Activated CD4-positive, alpha-beta T cell treated with anti-CD3 and anti-CD28 coated beads, Interleukin-2, amount 50 U/mL, for 48 hours (primary cell): ENCODE measurements at regions not wholly inside any gene's neighbourhood (a gene's known extent, or its start where the extent isn't known, plus 50 kb on each side); places are given as distances from the start of the nearest gene placed in this dataset.

Experiments
- DNase-seq, 2 experiments: peaks; one replicate each; pipeline ENCODE4 v3.0.0-alpha.2; 2020

DNA sequence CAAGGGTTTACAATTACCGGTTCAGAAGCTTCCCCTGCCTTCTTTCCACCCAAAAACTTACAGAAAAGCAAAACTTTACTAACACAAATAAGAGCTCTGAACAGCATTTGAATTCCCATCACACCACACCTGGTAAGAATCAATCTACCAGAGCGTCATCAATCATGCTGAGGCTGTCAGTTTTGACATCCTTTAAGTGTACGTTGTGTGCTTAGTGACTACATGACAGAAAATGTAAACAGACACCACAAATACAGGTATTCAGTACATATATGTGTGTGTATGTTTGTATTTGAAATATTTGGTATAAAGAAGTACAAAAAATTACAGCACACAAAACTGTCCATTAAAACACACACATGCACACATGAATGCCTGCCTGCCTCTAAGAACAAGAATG lies 523.5 kb downstream of the TMEM182 start:
- no peak for DNase-seq

DNA sequence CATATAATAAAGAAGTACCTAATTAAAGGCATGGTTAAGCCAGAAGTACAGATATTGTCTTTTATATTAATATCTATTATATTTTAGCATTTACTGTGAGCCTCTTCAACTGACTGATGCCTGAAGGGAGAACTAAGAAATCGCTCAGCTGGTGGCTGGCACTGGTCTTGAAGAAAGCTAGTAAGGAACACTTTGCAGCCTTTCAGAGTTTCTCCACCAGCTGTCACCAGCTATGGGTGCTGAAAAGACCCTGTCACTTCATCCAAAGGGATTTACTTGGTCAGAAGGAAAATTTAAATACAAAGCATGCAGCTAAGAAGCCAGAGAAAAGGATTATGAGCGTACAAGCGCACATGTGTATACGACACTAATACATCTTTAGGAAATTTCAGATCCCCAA lies 525.9 kb downstream of the TMEM182 start:
- DNase-seq: no peak

DNA sequence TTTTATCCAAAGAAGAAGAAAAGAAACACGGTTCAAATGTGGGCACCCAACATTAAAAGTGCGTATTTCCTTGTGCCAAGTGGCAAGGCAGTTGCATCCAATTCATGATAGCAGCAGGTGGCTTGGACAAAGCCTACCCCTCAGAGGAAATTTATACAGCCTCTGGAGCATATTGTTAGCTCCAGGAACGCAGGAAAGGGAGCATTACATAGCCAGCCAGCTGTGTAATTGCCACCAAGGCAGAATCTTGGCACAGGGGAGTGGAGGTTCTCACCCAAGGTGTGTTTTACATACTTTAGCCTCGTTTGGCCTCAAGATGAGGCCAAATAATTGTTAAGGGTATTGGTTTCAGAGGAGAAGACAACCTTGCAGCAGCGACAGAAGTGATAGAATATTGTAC lies 526.9 kb downstream of the TMEM182 start:
- DNase-seq: no peak

DNA sequence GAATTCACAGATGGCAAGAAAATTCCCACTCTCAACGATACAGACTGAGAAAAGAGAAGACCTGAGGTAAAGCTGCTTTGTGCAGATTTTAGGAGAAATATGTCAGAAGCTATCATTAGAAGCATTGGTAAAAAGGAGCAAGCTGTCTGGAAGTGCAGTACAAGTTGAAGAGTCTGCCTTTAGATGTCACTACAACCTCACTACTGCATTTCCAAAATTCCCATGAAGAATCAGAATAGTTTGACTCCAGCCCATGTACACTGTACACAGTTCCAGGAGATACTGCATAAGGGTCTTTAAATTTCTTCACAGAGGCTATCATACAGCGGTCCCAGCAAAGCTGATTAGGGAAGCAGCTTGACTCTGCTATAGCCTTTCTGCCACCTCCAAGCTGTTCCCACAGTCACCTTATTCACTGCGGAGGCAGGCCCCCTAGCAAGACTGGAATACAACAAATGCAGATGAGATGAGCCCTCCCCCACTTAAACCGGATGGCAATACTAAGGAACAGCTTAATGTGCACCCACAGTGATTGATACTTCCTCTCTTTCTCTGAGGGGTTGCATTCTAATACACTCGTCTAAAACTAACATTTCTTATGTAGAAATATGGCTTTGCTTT lies 527.4 kb downstream of the TMEM182 start:
- DNase-seq: no peak

DNA sequence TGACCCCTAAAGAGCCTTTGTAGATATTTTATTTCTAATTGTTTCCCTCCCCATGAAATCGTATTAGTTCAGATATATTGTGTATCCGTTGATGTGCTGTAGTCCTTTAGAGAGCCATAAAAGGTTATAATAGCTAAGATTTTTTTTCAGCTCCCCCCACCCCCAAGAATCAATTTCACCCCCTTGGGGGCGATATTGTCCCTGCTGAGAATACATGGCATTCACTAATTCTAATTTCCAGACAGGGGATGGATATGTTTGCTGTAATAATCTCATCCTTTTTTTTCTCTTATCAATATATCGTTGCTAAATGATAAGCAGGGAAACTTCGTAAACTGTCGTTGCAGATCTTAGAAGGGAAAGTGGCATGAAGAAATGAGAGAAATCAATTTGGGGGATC lies 530.7 kb downstream of the TMEM182 start:
- no peak for DNase-seq

DNA sequence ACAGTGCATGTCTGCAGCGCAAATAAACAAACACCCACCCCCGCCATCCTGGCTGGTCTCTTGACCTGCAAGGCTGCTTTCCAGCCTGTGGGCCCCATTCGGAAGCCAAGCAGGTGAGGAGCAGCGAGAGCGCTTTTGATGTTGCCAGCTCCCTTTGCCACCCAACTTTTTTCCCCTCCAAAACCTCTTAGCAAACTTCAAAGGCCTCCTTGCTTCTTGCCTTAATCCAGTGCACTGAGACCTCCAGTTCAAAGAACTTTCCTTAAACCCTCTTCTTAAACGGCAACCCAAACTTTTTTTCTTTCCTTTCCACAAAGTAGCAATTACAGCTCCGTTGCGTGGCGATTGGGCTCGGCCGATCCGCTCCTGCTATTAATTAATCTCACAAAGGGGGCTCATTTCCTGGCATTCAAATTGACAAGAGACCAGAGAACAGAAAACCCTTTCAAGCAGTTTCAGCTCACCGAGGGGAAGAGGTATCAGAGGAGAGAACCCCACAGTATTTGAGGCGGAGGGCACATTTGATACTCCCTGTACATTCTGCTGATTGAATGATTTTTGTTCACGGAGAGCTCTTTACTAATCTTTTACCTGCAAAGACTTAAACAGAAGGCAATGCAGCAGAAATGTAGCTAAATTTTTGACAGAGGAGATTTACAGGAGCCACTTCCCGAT lies 531.4 kb downstream of the TMEM182 start:
- DNase-seq: no peak

DNA sequence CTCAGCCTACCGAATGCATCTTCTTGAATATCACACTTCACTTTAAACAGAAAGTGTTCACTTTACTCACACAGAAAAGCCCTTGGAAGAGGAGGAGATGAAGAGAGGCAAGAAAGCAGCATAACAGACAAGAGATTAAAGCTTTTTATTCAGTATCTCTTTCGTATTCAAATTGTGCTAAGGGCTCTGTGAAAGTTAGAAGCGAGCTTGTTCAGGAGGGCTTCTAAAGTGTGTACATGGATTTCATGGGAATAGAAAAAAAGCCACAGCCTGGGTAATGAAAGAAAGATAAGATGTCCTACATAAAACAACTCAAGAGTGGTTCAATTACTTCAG lies 531.9 kb downstream of the TMEM182 start:
- DNase-seq: no peak

DNA sequence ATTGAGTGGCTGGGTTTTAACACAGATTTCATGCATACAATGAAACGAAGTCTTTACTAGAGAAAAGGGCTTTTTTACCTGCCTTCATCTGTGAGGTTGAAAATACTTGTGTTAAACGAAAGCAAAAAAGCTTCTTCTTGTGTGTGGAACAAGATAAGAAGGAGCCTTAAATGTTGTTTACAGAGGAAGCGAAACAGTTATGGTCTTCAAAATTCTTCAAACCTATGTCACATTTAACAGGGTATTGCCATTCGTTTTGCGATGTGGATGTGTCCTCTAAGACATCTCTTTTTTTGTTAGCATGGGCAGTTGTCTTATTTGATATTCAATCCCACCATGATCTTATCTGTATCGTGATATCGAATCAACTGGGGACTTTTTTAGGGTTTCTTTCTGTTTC lies 532.6 kb downstream of the TMEM182 start:
- no peak for DNase-seq

DNA sequence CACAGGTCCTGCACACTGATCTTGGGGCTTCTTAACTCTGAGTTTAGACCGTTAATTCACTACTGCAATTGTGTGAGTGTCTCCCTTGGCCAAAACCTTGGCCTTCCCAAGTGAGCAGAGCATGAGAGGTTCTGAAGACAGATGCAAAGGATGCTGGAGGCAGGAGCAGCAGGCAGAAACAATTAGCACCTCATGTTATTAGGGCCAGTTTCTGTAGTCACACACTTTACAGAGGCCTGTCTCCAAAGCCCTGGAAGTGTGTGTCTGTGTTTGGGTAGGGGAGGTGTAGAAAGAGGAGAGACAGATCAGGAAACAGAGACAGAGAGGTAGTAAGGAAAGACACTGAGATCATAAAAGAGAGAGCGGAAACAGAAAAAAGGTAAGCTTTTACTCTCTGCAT lies 533.8 kb downstream of the TMEM182 start:
- DNase-seq: no peak

DNA sequence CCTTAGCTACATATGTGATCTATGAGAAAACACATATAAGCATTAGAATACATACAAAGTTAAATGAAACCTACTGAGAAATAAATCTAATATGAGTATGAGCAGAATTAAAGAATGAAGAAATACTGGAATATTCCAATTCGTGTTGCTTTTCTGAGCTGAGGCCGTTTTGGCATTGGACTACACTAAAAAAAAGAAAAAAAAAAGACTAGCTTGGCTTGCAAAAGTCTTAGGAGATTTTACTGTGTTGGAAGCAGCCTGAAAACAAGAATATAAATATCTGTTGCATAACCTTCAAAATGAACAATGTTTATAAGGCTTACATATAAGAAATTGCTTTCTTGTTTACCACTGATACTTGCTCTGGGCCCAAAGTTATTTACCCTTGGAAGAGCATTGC lies 562.8 kb downstream of the TMEM182 start:
- DNase-seq: no peak

DNA sequence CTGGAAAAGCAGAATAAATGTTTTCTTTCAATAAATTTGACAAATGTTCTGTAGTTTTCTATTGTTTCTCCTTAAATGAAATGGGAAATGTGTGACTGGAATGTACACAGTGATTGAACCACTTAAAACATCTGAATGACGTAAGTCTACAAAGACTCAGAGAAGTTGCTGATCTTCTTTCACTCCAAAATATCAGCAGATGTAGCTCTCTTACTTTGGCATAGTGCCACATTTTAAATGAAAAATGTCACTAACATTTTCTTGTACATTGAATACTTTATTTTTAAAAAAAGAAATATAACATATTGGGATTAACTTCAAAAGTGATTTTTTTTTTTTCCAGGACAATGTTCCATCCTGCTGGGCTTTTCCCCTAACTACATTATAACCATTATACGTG lies 565.6 kb downstream of the TMEM182 start:
- DNase-seq: no peak

DNA sequence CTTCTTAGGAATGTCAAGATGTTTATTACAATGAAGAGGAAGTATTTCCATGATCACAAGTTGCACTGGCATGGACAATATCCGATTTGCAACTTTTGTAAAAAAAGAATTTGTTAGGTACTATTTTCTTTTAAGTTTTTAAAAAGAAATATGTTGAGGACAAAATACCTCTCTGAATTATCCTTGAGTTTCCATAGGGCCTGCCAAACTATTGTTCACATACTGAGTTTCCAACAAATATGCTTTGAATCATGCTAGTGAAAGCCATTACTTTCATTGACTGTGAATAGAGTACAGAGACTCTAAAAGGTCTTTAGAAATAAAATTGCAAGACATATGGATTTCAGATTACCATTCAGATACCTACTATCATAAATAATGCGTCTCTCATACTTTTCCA lies 566.1 kb downstream of the TMEM182 start:
- DNase-seq: no peak

DNA sequence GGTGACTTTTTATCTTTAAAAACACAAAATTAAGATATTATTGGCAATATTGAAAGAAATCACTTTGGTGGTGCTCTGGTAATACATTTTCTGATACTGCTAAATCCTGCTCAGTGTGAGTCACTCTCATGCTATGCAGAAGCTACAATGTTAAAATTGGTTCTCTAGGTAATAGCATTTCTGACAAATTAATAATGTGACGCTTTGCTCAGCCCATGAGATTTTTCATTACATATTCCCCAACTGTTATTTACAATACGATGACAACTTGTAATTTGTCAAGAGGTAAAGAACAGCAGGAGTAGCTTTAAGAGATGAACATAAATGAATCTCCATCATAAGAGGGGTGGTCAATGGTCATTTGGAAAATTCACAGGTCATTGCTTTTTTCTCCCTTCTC lies 573.6 kb downstream of the TMEM182 start:
- no peak for DNase-seq

DNA sequence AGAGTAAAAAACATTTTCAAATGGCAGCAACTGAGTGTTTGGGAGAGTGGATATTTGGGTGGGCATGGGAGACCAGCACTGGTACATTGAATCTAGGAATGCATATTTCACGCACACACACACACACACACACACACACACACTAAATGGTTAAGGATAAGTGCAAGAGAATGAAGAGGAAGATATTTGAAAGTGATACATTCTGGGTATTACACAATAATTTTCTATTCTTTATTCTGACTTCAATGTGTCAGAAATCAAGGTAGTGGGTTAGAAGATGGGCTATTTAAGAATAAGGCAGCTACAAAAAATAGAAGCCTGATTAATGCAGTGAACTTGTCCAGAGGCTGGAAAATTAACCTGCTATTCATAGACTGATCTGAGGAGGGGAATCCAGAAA lies 577.0 kb downstream of the TMEM182 start:
- DNase-seq: no peak

DNA sequence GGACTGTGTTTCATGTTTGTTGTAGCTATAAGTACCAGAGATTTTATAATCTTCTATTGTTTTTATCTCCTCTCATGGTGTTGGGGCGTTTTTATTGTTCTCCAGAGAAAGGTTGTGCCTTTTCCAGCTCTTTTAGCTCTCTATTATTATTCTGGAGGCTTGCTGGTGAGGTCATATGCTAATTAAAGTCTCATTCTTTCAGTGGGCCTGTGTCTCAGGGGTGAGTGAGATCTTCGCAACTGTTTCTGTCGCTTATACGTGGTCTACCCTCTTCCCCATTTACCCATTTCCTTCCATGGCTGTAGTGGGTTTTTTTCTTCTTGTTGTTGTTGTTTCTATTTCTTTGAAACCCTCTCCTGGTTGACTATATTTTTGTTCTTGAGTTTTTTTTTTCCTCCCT lies 584.9 kb downstream of the TMEM182 start:
- no peak for DNase-seq

DNA sequence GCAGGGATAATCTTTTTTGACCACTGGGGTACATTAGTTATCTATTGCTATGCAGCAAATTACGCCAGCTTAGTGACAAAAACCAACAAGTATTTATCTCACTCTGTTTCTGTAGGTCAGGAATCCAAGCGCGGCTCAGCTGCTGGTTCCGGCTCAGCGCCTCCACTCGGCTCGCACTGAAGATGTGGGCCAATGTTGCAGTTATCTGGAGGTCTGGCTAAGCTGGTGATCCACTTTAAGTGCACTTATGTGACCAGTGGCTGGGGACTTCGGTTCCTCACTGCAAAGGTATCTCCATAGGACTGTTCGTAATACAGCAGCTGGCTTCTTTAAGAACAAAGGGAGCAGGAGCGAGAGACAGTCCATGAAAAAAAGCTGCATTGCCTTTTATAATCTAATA lies 591.9 kb downstream of the TMEM182 start:
- DNase-seq: no peak

DNA sequence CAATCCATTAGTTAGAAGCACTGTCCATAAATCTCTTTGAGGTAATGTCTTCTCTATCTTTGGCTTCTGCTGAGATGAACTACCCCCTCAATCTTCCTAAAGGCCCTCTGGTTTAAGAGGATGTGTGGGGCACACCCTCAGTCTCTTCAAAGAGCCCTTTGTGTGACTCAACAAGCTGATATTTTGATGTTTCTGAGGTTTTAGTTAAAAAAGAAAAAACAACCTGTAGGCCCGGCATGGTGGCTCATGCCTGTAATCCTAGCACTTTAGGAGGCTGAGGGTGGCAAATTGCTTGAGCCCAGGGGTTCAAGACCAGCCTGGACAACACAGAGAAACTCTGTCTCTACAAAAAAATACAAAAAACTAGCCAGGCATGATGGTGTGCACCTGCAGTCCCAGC lies 593.5 kb downstream of the TMEM182 start:
- DNase-seq: no peak

DNA sequence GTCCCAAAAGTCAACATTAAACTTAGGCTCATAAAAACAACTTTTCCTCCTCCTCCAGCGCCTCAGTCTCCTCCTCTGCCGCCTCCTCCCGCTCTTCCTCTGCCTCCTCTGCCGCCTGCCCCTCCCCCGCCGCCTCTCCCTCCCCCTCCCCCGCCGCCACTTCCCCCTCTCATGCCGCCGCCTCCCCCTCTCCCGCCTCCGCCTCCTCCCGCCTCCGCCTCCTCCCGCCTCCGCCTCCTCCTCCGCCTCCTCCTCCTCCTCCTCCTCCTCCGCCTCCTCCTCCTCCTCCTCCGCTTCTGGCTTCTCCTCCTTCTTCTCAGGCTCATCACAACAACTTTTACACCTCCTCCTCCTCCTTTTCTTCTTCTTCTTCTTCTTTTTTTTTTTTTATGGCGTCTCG lies 599.9 kb downstream of the TMEM182 start:
- DNase-seq: no peak

DNA sequence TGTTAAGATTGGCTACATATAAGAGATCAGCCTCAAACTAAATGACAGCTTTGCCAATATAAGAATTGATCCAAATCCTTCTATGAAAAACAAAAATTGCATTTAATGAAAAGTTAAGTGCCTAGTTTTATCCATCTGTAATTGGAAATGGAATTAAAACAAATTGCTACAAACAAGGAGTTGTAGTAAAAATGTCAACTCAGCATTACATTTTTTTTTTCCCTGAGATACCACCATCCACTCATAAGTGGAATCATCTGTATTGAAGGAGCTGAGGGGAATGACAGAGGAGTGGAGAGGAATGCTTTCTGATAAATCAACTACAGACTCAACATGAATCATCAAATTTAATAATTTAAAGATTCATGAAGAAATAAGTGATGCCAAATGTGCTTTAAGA lies 601.8 kb downstream of the TMEM182 start:
- DNase-seq: no peak

DNA sequence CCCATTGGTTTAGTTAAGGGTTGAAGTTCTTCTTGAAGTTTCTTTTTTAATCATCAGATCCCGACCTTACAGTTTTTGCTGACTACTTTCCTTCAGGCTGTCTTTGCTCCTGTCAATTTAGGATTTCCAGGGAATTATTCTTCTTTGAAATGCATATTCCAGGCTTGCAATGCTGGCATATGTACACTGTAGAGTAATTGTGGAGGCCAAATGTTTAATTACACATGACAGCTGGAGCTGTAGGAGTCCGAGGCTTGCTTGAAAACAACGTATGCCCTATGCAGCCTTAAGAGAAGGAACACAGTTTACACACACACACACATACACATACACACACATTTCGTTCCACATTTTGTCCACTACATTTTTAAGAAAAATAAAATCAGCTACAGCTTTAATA lies 602.3 kb downstream of the TMEM182 start:
- no peak for DNase-seq

DNA sequence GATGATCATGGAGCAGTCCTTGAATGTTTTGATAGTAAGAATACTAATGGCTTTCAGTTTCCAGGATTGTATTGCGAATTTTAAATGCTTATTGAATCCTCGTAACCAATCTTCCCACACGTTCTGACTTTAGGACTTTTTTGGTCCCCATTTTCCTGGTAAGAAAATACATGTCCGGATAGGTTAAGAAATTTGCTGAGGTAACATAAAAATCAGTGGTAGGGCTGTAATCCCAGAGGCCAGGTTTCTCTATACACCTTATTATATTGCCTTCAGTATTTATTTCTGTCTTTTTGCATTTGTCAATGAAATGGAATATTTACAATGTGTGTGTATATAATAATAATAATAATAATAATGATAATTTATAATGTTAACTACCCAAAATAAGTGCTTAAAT lies 603.2 kb downstream of the TMEM182 start:
- no peak for DNase-seq

DNA sequence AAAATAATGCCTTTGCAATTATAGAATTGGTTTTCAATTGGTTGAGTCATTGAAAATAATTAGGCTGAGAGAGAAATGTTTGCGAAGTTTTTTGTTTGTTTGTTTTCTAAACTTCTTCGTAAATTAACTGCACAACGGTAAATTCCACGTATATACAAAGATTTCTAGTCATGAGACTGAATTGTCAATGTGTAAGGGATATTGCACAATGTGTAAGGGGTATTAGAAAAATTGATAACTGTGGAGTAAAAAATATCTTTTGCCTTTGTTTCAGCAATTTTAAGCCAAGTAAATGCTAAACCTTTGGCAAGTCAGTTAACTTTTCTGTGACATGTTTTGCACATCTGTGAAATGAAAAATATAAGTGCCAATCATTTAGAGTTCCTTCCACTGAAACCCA lies 606.0 kb downstream of the TMEM182 start:
- no peak for DNase-seq

DNA sequence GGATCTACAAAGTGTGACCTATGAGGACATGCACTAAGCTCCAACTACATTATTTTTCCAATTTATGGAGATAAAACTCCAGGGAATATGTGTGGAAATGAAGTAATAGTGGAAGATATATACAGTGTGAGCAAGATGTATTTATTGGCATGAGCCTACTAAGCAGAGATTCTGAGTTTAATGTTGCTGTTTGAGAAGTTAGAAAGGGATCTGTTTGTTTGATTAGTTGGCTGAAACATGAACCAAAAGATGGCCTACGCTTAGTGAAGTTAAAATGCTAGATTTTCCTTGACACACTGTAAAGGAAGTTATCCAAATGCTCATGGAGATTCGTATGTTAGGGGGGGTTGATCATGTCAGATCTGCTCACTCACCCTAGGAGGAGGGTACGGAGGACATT lies 621.7 kb downstream of the TMEM182 start:
- no peak for DNase-seq

DNA sequence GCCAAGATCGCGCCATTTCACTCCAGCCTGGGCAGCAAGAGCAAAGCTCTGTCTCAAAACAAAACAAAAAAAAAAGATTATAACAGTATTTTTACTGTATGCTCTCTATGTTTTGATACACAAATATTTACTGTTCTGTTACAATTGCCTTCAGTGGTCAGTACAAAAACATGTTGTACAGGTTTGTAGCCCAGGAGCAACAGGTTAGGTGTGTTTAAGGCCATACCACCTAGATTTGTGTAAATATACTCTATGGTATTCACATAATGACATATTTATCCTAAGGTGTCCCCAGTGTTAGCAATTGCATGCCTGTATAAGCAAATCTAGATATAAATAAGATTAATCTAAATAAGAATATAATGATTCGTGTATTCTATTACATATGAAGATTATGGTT lies 625.0 kb downstream of the TMEM182 start:
- no peak for DNase-seq

DNA sequence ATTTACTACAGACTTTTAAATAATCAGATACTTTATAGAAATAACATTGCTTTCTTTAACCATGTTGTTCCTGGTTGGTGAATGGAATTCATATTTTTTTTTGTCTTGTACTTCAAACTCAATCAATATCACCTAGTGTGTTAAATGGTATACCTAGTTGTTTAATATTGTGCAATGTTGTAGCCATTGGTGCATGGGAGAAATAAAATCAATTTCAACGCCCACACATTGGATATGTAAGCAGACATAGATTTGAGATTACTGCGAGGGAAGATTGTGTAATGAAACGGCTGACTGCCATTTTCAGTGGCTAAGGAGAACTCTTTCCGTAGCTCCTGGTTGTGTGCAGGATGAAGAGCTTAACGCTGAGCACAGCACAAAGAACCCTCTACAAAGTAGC lies 626.1 kb downstream of the TMEM182 start:
- DNase-seq: no peak

DNA sequence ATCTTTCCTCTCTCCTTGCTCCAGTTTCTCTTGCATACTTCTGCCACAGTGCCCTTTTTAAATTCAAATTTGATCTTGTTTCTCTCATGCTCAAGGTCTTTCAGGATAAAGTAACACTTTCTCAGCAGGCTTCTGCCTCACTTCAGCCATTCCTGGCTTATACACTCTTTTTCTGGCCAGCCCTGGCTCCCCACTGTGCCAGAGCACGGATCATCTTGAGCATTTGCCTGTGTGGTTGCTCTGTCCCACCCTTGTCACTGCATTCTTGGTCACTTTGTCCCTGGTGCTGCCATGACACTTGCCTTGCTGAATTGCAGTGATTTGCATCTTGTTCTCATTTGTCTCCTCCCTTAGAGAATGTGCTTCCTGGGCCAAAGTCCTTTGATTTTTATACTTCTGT lies 634.3 kb downstream of the TMEM182 start:
- DNase-seq: no peak
